ENCODE measurements at regions not wholly inside any gene's neighbourhood (a gene's known extent, or its start where the extent isn't known, plus 50 kb on each side); places are given as distances from the start of the nearest gene placed in this dataset.

GRCh38 chr5:21263361-21263760, 1275.4 kb upstream of the CDH18 start:
- in situ Hi-C loops (cut with MboI; ENCODE audit: low sequenced_read_pairs, unreplicated experiment) = no loop called here
- TF ChIP-seq CTCF (IDR thresholded peaks at IDR 0.05; ENCODE audit: borderline replicate concordance, control extremely low read depth, extremely low read depth, insufficient read depth, missing control alignments) = no peak
- DNase-seq (ENCODE audit: low spot score) = no peak

GRCh38 chr5:21254161-21254560, 1266.2 kb upstream of the CDH18 start:
- in situ Hi-C loops (cut with MboI; ENCODE audit: low sequenced_read_pairs, unreplicated experiment) = no loop called here
- TF ChIP-seq CTCF (IDR thresholded peaks at IDR 0.05; ENCODE audit: borderline replicate concordance, control extremely low read depth, extremely low read depth, insufficient read depth, missing control alignments) = no peak
- no peak for DNase-seq (ENCODE audit: low spot score)

GRCh38 chr5:21244982-21245381, 1257.0 kb upstream of the CDH18 start:
- no peak for TF ChIP-seq CTCF (IDR thresholded peaks at IDR 0.05; ENCODE audit: borderline replicate concordance, control extremely low read depth, extremely low read depth, insufficient read depth, missing control alignments)
- DNase-seq (ENCODE audit: low spot score) = no peak
- in situ Hi-C loops (cut with MboI; ENCODE audit: low sequenced_read_pairs, unreplicated experiment) = no loop called here

- in situ Hi-C loops (cut with MboI; ENCODE audit: low sequenced_read_pairs, unreplicated experiment) = no loop called here
- no peak for DNase-seq (ENCODE audit: low spot score)
- TF ChIP-seq CTCF (IDR thresholded peaks at IDR 0.05; ENCODE audit: borderline replicate concordance, control extremely low read depth, extremely low read depth, insufficient read depth, missing control alignments) = no peak
Measured at GRCh38 chr5:21238786-21239185, 1250.8 kb upstream of the CDH18 start.

GRCh38 chr5:21237461-21237860, 1249.5 kb upstream of the CDH18 start:
- in situ Hi-C loops (cut with MboI; ENCODE audit: low sequenced_read_pairs, unreplicated experiment) = no loop called here
- no peak for TF ChIP-seq CTCF (IDR thresholded peaks at IDR 0.05; ENCODE audit: borderline replicate concordance, control extremely low read depth, extremely low read depth, insufficient read depth, missing control alignments)
- DNase-seq (ENCODE audit: low spot score) = no peak

GRCh38 chr5:21236971-21237427, 1249.0 kb upstream of the CDH18 start:
- in situ Hi-C loops (cut with MboI; ENCODE audit: low sequenced_read_pairs, unreplicated experiment) = no loop called here
- TF ChIP-seq CTCF (IDR thresholded peaks at IDR 0.05; ENCODE audit: borderline replicate concordance, control extremely low read depth, extremely low read depth, insufficient read depth, missing control alignments) = no peak
- no peak for DNase-seq (ENCODE audit: low spot score)

GRCh38 chr5:21236104-21236503, 1248.1 kb upstream of the CDH18 start:
- no peak for TF ChIP-seq CTCF (IDR thresholded peaks at IDR 0.05; ENCODE audit: borderline replicate concordance, control extremely low read depth, extremely low read depth, insufficient read depth, missing control alignments)
- in situ Hi-C loops (cut with MboI; ENCODE audit: low sequenced_read_pairs, unreplicated experiment) = no loop called here
- DNase-seq (ENCODE audit: low spot score) = no peak

All from GM13976 (cell line).